Activated CD8-positive, alpha-beta memory T cell treated with anti-CD3 and anti-CD28 coated beads, Interleukin-2, amount 50 U/mL, for 48 hours (primary cell): ENCODE measurements at regions not wholly inside any gene's neighbourhood (a gene's known extent, or its start where the extent isn't known, plus 50 kb on each side); places are given as distances from the start of the nearest gene placed in this dataset.
"Not testable (repeated sequence)": the region's sequence is repeated elsewhere in the genome, so short reads cannot be mapped to it uniquely, and the experiment has no call there.

ENCODE experiments used
- DNase-seq: peaks from one replicate; pipeline ENCODE4 v3.0.0-alpha.2; 2020

GRCh38 chr3:169029674-169030285 lies 633.7 kb downstream of the MECOM start:
- DNase-seq, result no peak

GRCh38 chr3:169028716-169029115 lies 634.8 kb downstream of the MECOM start:
- DNase-seq, result no peak

- no peak for DNase-seq
These were observed 636.8 kb downstream of the MECOM start for GRCh38 chr3:169026543-169027182.

GRCh38 chr3:169022457-169022856 lies 641.1 kb downstream of the MECOM start:
- DNase-seq, result no peak

- DNase-seq, result no peak
These were observed 643.1 kb downstream of the MECOM start for GRCh38 chr3:169020371-169020770.

- no peak for DNase-seq
These were observed 654.1 kb downstream of the MECOM start for GRCh38 chr3:169009453-169009852.

GRCh38 chr3:169008776-169009358 lies 654.6 kb downstream of the MECOM start:
- no peak for DNase-seq

GRCh38 chr3:169007145-169007544 lies 656.4 kb downstream of the MECOM start:
- no peak for DNase-seq

- not testable (repeated sequence) for DNase-seq
These were observed 657.1 kb downstream of the MECOM start for GRCh38 chr3:169006398-169006797.

GRCh38 chr3:169002689-169003088 lies 660.8 kb downstream of the MECOM start:
- DNase-seq, result no peak

GRCh38 chr3:168998792-168999191 lies 664.7 kb downstream of the MECOM start:
- DNase-seq, result no peak

- DNase-seq, result no peak
These were observed 666.0 kb downstream of the MECOM start for GRCh38 chr3:168997488-168997887.

- no peak for DNase-seq
These were observed 666.9 kb downstream of the MECOM start for GRCh38 chr3:168996622-168997021.

GRCh38 chr3:168995129-168995528 lies 668.4 kb downstream of the MECOM start:
- DNase-seq, result no peak

- DNase-seq, result no peak
These were observed 671.7 kb downstream of the MECOM start for GRCh38 chr3:168991803-168992202.

GRCh38 chr3:168990621-168991020 lies 672.9 kb downstream of the MECOM start:
- no peak for DNase-seq

- no peak for DNase-seq
These were observed 673.4 kb downstream of the MECOM start for GRCh38 chr3:168990134-168990533.

GRCh38 chr3:168989396-168989795 lies 674.1 kb downstream of the MECOM start:
- DNase-seq, result no peak

GRCh38 chr3:168988853-168989252 lies 674.7 kb downstream of the MECOM start:
- DNase-seq, result no peak

GRCh38 chr3:168984872-168985271 lies 678.6 kb downstream of the MECOM start:
- DNase-seq, result no peak

GRCh38 chr3:168983046-168983445 lies 680.5 kb downstream of the MECOM start:
- DNase-seq, result no peak

- DNase-seq, result no peak
These were observed 682.1 kb downstream of the MECOM start for GRCh38 chr3:168981396-168981795.

GRCh38 chr3:168977716-168978374 lies 685.7 kb downstream of the MECOM start:
- no peak for DNase-seq

GRCh38 chr3:168976969-168977368 lies 686.5 kb downstream of the MECOM start:
- no peak for DNase-seq
